Activated naive CD8-positive, alpha-beta T cell treated with anti-CD3 and anti-CD28 coated beads, Interleukin-2, amount 50 U/mL, for 24 hours (primary cell): ENCODE measurements at regions not wholly inside any gene's neighbourhood (a gene's known extent, or its start where the extent isn't known, plus 50 kb on each side); places are given as distances from the start of the nearest gene placed in this dataset.
A peak's percentile ranks its signal among the peaks of the same experiment; 100 is the strongest.
"Not testable (repeated sequence)": the region's sequence is repeated elsewhere in the genome, so short reads cannot be mapped to it uniquely, and the experiment has no call there.

Experiments used
- ATAC-seq: fragments of 150-1000 bp; cut with Tn5 transposase; one replicate; pipeline ENCODE4 v1.10.0; 2021
- DNase-seq: peaks from one replicate; pipeline ENCODE4 v3.0.0; 2021
- H3K27ac Mint-ChIP-seq: one replicate; pipeline ENCODE4 v1.8.0; 2021; ENCODE audit warnings: mild to moderate bottlenecking, mixed read lengths
- H3K27me3 Mint-ChIP-seq: one replicate; pipeline ENCODE4 v1.8.0; 2021; ENCODE audit warnings: mixed read lengths
- H3K36me3 Mint-ChIP-seq: one replicate; pipeline ENCODE4 v1.8.0; 2021; ENCODE audit warnings: low read depth, mixed read lengths
- H3K4me1 Mint-ChIP-seq: one replicate; pipeline ENCODE4 v1.8.0; 2021; ENCODE audit warnings: mixed read lengths
- H3K4me3 Mint-ChIP-seq: one replicate; pipeline ENCODE4 v1.8.0; 2021; ENCODE audit warnings: mild to moderate bottlenecking, moderate library complexity, mixed read lengths
- H3K9me3 Mint-ChIP-seq: one replicate; pipeline ENCODE4 v1.8.0; 2021; ENCODE audit warnings: mixed read lengths

GRCh38 chr10:31132681-31133244 is 101.1 kb upstream of the ZNF438 start:
- Mint-ChIP-seq H3K27ac (peak overlapping the region; percentile 30), H3K9me3 (no peaks in the 10 kb centered on the region), H3K36me3 (no peaks in the 10 kb centered on the region), H3K4me3 (peak overlapping the region; percentile 56), H3K27me3 (no peaks in the 10 kb centered on the region), H3K4me1 (peaks cover 44% of the 10 kb centered on the region)
- DNase-seq (no peak), ATAC-seq (no peak)

GRCh38 chr10:31133251-31133791 is 101.7 kb upstream of the ZNF438 start:
- Mint-ChIP-seq H3K4me1 (peaks cover 44% of the 10 kb centered on the region), H3K4me3 (peak overlapping the region; percentile 56), H3K27ac (peak overlapping the region; percentile 30), H3K36me3 (no peaks in the 10 kb centered on the region), H3K9me3 (no peaks in the 10 kb centered on the region), H3K27me3 (no peaks in the 10 kb centered on the region)
- DNase-seq = no peak
- ATAC-seq = no peak

DNA sequence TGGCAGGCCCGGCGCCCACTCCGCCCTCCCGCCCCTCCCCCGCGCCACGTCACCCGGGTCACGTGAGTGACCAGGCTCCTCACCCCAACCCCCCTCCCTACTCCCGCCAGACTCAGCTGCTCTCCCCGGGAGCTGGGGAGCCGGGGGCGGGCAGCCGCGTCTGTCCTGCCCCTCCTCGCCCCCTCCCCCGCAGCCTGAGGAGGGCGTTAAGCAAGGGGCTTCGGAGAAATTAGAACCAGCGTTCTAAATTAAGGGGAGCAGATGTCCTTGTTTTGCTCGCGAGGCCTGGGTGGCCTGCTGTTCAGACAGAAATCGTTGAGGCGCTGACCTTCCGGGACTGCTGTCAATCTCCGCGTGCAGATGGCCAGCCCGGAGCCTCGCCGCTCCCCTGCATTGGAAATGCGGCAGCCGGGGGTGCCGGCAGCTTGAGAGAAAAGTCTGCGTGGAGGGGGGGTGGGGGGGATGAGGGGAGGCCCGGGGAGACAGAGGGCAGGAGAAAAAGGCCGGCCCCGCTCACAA is 102.2 kb upstream of the ZNF438 start:
- Mint-ChIP-seq H3K27me3 (no peaks in the 10 kb centered on the region), H3K4me3 (peak overlapping the region; percentile 78), H3K27ac (peak overlapping the region; percentile 96), H3K9me3 (no peaks in the 10 kb centered on the region), H3K36me3 (no peaks in the 10 kb centered on the region), H3K4me1 (peaks cover 44% of the 10 kb centered on the region)
- ATAC-seq (peak; percentile 38), DNase-seq (peak; percentile 73)

DNA sequence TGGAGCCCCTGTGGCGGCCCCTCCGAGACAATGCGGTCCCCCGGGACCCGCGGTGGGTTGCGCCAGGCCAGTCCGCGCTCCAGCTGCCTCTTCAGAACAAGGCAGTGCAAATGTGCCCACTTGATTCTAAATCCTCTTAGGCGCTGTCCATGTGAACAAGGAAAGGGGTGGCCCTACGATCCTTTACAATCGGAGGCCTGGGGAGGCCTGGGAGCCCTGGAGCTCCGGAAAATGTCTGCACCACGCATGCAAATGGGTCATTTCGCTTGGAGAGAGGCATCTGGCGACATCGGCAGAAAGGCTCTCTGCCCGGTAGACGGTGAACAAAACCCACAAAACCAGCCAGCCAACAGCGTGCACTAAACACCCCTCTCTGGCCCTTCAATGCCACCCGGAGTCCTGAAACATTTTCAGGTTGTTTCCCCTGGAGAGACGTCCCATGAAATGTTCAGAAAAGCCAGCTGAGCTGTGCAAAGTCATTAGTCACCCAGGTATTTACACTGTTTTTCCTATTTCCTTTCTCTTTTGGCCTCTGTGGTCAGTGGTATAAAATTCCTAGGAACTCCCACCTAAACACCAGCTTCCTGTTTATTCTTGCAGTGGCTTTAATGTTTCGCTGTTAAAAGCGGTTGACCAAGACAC is 102.8 kb upstream of the ZNF438 start:
- Mint-ChIP-seq H3K36me3 (no peaks in the 10 kb centered on the region), H3K27me3 (no peaks in the 10 kb centered on the region), H3K27ac (peak overlapping the region; percentile 96), H3K9me3 (no peaks in the 10 kb centered on the region), H3K4me1 (peaks cover 44% of the 10 kb centered on the region), H3K4me3 (peak overlapping the region; percentile 78)
- peak; percentile 32 for DNase-seq
- peak; percentile 57 for ATAC-seq

DNA sequence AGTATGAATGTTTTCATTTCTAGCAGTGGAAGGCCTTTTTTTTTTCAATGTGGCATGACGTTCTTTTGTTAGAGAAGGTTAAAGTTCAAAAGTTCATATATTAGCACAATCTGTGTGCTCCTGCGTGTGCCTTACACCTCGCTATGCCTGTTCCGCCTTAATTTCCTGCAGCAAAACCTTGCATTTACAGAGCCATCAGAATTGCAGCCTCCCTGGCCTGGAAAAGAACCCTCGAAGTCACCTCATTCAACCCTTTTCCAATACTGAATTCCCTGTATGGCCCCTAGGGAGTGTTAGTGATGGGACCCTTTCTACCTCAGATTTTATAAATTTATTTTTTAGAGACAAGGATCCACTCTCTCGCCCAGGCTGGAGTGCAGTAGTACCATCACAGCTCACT is 103.5 kb upstream of the ZNF438 start:
- no peaks in the 10 kb centered on the region for H3K36me3 Mint-ChIP-seq
- ATAC-seq (peak; percentile 5), DNase-seq (no peak)
- H3K4me1 Mint-ChIP-seq = peaks cover 44% of the 10 kb centered on the region
- peak overlapping the region; percentile 78 for H3K4me3 Mint-ChIP-seq
- H3K27me3 Mint-ChIP-seq = no peaks in the 10 kb centered on the region
- H3K27ac Mint-ChIP-seq = peak overlapping the region; percentile 96
- no peaks in the 10 kb centered on the region for H3K9me3 Mint-ChIP-seq

- H3K4me1 Mint-ChIP-seq = peaks cover 44% of the 10 kb centered on the region
- H3K27me3 Mint-ChIP-seq, DNase-seq, ATAC-seq, H3K9me3 Mint-ChIP-seq, H3K4me3 Mint-ChIP-seq, H3K36me3 Mint-ChIP-seq: not testable (repeated sequence)
- H3K27ac Mint-ChIP-seq = peak overlapping the region; percentile 37
Observed at GRCh38 chr10:31135791-31136190, 104.1 kb upstream of the ZNF438 start.

GRCh38 chr10:31136386-31136785 is 104.7 kb upstream of the ZNF438 start:
- Mint-ChIP-seq H3K36me3 (no peaks in the 10 kb centered on the region), H3K4me3 (no peak overlapping the region), H3K9me3 (no peaks in the 10 kb centered on the region), H3K27ac (peak overlapping the region; percentile 37), H3K27me3 (no peaks in the 10 kb centered on the region), H3K4me1 (peaks cover 44% of the 10 kb centered on the region)
- ATAC-seq = no peak
- no peak for DNase-seq

- peaks cover 49% of the 10 kb centered on the region for H3K4me1 Mint-ChIP-seq
- no peak overlapping the region for H3K27ac Mint-ChIP-seq
- no peaks in the 10 kb centered on the region for H3K36me3 Mint-ChIP-seq
- no peak overlapping the region for H3K4me3 Mint-ChIP-seq
- no peaks in the 10 kb centered on the region for H3K27me3 Mint-ChIP-seq
- ATAC-seq (no peak), DNase-seq (no peak)
- H3K9me3 Mint-ChIP-seq = no peaks in the 10 kb centered on the region
Observed at GRCh38 chr10:31136930-31137885, 105.5 kb upstream of the ZNF438 start.

DNA sequence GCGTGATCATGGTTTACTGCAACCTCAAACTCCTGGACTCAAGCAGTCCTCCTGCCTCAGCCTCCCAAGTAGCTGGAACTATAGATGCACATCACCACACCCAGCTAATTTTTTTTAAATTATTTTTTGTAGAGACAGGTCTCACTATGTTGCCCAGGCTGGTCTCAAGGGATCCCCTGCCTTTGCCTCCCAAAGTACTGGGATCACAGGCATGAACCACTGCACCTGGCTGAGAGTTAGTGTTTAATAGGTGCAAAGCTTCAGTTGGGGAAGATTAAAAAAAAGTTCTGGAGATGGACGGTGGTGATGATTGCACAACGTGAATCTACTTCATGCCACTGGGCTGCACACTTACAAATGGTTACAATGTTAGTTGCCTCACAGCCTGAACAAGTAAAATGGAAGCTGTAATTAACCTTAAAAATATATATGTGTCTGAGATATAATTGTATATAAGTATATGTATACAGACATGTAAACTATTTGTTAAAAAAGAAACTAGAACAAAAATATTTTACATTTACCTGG is 106.4 kb upstream of the ZNF438 start:
- no peak for DNase-seq
- Mint-ChIP-seq H3K4me3 (no peak overlapping the region), H3K36me3 (no peaks in the 10 kb centered on the region), H3K27me3 (no peaks in the 10 kb centered on the region), H3K9me3 (no peaks in the 10 kb centered on the region), H3K27ac (no peak overlapping the region), H3K4me1 (peaks cover 44% of the 10 kb centered on the region)
- no peak for ATAC-seq

DNA sequence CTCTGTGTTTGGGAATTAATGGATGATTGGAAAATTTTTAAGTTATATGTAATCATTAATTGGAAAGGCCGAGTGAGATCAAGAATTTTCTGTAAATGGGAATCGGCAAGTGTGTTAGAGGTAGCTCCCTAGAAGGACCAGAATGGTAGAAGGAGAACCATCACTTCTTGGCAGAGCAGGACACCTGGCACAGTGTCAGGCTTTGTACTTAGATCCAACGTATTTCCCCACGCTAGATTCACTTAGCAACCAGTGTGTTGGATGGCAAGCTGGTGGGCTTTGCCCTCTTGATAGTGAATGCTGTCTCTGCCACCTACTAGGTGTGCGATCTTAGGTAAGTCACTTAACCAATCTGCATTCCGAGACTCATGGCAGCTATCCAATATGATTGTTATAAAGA is 107.8 kb upstream of the ZNF438 start:
- no peak overlapping the region for H3K4me3 Mint-ChIP-seq
- H3K36me3 Mint-ChIP-seq = no peaks in the 10 kb centered on the region
- H3K27ac Mint-ChIP-seq = no peak overlapping the region
- H3K9me3 Mint-ChIP-seq = no peaks in the 10 kb centered on the region
- peaks cover 36% of the 10 kb centered on the region for H3K4me1 Mint-ChIP-seq
- DNase-seq = no peak
- H3K27me3 Mint-ChIP-seq = no peaks in the 10 kb centered on the region
- no peak for ATAC-seq

- no peak overlapping the region for H3K27ac Mint-ChIP-seq
- peaks cover 24% of the 10 kb centered on the region for H3K4me1 Mint-ChIP-seq
Observed at GRCh38 chr10:31140716-31141115, 109.1 kb upstream of the ZNF438 start.

DNA sequence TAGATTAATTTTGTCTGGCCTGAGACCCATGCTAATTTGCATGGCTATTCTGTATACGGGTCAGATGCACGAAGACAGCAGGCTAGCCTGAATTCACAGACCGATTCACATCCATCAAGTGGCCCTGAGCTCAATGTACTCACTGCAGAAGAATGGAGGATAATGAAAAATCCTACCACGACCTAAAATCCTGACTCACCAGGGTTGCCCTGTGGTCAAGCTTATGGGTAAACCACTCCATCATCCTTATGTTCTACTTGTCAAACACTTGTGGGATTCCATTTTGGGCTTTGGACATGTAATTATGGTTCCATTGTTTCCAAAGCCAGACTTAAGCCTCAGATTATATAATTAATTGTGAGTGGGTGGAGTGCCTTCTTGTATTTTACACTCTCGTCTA is 110.4 kb upstream of the ZNF438 start:
- no peak overlapping the region for H3K4me3 Mint-ChIP-seq
- H3K36me3 Mint-ChIP-seq = no peaks in the 10 kb centered on the region
- no peak for ATAC-seq
- H3K4me1 Mint-ChIP-seq = peaks cover 21% of the 10 kb centered on the region
- H3K27me3 Mint-ChIP-seq = peaks cover 3% of the 10 kb centered on the region
- H3K27ac Mint-ChIP-seq = no peak overlapping the region
- no peaks in the 10 kb centered on the region for H3K9me3 Mint-ChIP-seq
- no peak for DNase-seq

More at GRCh38 chr10:31140716-31141115, 109.1 kb upstream of the ZNF438 start:
- Mint-ChIP-seq H3K36me3 (no peaks in the 10 kb centered on the region), H3K9me3 (no peaks in the 10 kb centered on the region), H3K27me3 (peaks cover 2% of the 10 kb centered on the region), H3K4me3 (no peak overlapping the region)
- no peak for ATAC-seq
- DNase-seq = no peak

DNA sequence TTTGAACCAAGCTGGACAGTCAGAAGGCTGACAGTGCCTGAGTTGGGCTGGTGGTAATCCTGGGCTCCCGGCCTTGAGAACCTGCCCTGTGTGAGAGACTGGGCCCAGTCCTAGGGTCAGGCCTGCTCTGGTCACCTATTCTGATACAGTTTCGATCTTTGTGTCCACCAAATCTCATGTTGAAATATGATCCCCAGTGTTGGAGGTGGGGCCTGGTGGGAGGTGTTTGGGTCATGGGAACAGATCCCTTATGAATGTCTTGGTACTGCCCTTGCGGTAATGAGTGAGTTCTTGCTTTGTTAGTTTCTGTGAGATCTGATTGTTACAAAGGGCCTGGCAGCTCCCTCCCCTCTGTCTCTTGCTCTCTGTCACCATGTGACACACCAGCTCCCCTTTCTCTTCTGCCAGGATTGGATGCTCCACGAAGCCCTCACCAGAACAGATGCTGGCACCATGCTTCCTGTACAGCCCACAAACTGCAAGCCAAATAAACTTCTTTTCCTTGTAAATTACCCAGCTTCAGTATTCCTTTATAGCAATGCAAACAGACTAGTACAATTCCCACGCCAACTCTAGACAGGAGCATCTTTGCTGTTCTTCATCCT is 111.8 kb upstream of the ZNF438 start:
- Mint-ChIP-seq H3K4me1 (peaks cover 21% of the 10 kb centered on the region), H3K27me3 (peaks cover 5% of the 10 kb centered on the region), H3K4me3 (no peak overlapping the region), H3K27ac (no peak overlapping the region), H3K36me3 (no peaks in the 10 kb centered on the region), H3K9me3 (no peaks in the 10 kb centered on the region)
- ATAC-seq (no peak), DNase-seq (no peak)

- H3K9me3 Mint-ChIP-seq = no peaks in the 10 kb centered on the region
- DNase-seq (no peak), ATAC-seq (no peak)
- H3K36me3 Mint-ChIP-seq = no peaks in the 10 kb centered on the region
- peak overlapping the region; percentile 5 for H3K4me3 Mint-ChIP-seq
- peaks cover 5% of the 10 kb centered on the region for H3K27me3 Mint-ChIP-seq
- no peak overlapping the region for H3K27ac Mint-ChIP-seq
- peaks cover 21% of the 10 kb centered on the region for H3K4me1 Mint-ChIP-seq
Observed at GRCh38 chr10:31145986-31146385, 114.3 kb upstream of the ZNF438 start.
